ENCODE measurements at regions not wholly inside any gene's neighbourhood (a gene's known extent, or its start where the extent isn't known, plus 50 kb on each side); places are given as distances from the start of the nearest gene placed in this dataset.

GRCh38 chr2:33877348-33878016 is 278.4 kb upstream of the FAM98A start:
- no peak for DNase-seq (ENCODE audit: low read depth)

GRCh38 chr2:33873076-33873605 is 274.0 kb upstream of the FAM98A start:
- no peak for DNase-seq (ENCODE audit: low read depth)

GRCh38 chr2:33859811-33860461 is 260.8 kb upstream of the FAM98A start:
- no peak for DNase-seq (ENCODE audit: low read depth)

- no peak for DNase-seq (ENCODE audit: low read depth)
These were observed 260.1 kb upstream of the FAM98A start for GRCh38 chr2:33859176-33859575.

GRCh38 chr2:33848486-33848885 is 249.4 kb upstream of the FAM98A start:
- DNase-seq (ENCODE audit: low read depth), result no peak

- DNase-seq (ENCODE audit: low read depth), result no peak
These were observed 240.7 kb upstream of the FAM98A start for GRCh38 chr2:33839791-33840190.

GRCh38 chr2:33836628-33837027 is 237.5 kb upstream of the FAM98A start:
- no peak for DNase-seq (ENCODE audit: low read depth)

- DNase-seq (ENCODE audit: low read depth), result no peak
These were observed 236.8 kb upstream of the FAM98A start for GRCh38 chr2:33835911-33836310.

- no peak for DNase-seq (ENCODE audit: low read depth)
These were observed 223.9 kb upstream of the FAM98A start for GRCh38 chr2:33822964-33823363.

- no peak for DNase-seq (ENCODE audit: low read depth)
These were observed 213.6 kb upstream of the FAM98A start for GRCh38 chr2:33812707-33813106.

GRCh38 chr2:33810046-33810835 is 211.1 kb upstream of the FAM98A start:
- no peak for DNase-seq (ENCODE audit: low read depth)

GRCh38 chr2:33806041-33806440 is 206.9 kb upstream of the FAM98A start:
- DNase-seq (ENCODE audit: low read depth), result no peak

GRCh38 chr2:33804155-33804554 is 205.1 kb upstream of the FAM98A start:
- DNase-seq (ENCODE audit: low read depth), result no peak

- no peak for DNase-seq (ENCODE audit: low read depth)
These were observed 197.4 kb upstream of the FAM98A start for GRCh38 chr2:33796511-33796910.

- DNase-seq (ENCODE audit: low read depth), result peak; percentile 4
These were observed 192.5 kb upstream of the FAM98A start for GRCh38 chr2:33791625-33792024.

- DNase-seq (ENCODE audit: low read depth), result no peak
These were observed 188.9 kb upstream of the FAM98A start for GRCh38 chr2:33788044-33788443.

- no peak for DNase-seq (ENCODE audit: low read depth)
These were observed 187.8 kb upstream of the FAM98A start for GRCh38 chr2:33786881-33787280.

GRCh38 chr2:33785201-33786106 is 186.4 kb upstream of the FAM98A start:
- no peak for DNase-seq (ENCODE audit: low read depth)

- no peak for DNase-seq (ENCODE audit: low read depth)
These were observed 185.4 kb upstream of the FAM98A start for GRCh38 chr2:33784488-33784887.

- DNase-seq (ENCODE audit: low read depth), result no peak
These were observed 183.5 kb upstream of the FAM98A start for GRCh38 chr2:33782395-33783230.

- no peak for DNase-seq (ENCODE audit: low read depth)
These were observed 178.7 kb upstream of the FAM98A start for GRCh38 chr2:33777786-33778185.

Data from GM04504 (cell line).